CD14-positive monocyte (primary cell): ENCODE measurements at regions not wholly inside any gene's neighbourhood (a gene's known extent, or its start where the extent isn't known, plus 50 kb on each side); places are given as distances from the start of the nearest gene placed in this dataset.

Source experiments
- DNase-seq, 3 donors: peaks; one replicate each; pipeline ENCODE4 v3.0.0-alpha.2; 2011 to 2022
- H2AFZ ChIP-seq: 2 replicates; pipeline ENCODE4 v1.6.0; 2012; ENCODE audit warnings: mild to moderate bottlenecking, low read depth, low read length, inconsistent platforms; ENCODE audit not compliant: insufficient read depth, poor library complexity, severe bottlenecking
- H3K27ac ChIP-seq, 2 donors: 1 replicate in 1 of 2; 2 replicates in 1 of 2; pipeline ENCODE4 v1.5.1; 2012 to 2013; ENCODE audit warnings: low read length in 2 of 2, control low read depth in 1 of 2, inconsistent platforms in 1 of 2, low read depth in 1 of 2, mild to moderate bottlenecking in 1 of 2
- H3K27me3 ChIP-seq, 2 donors: one replicate each; pipeline versions ENCODE4 v1.6.0 to v1.6.1; 2011 to 2013; ENCODE audit warnings: low read length in 2 of 2; ENCODE audit not compliant: control insufficient read depth in 2 of 2, insufficient read depth in 2 of 2
- H3K36me3 ChIP-seq, 2 donors: replicated peaks in 1 of 2; 1 replicate in 1 of 2; 2 replicates in 1 of 2; pipeline versions ENCODE4 v1.5.1 to v1.6.1; 2012 to 2013; ENCODE audit warnings: low read length in 2 of 2, control low read depth in 1 of 2, inconsistent platforms in 1 of 2, mild to moderate bottlenecking in 1 of 2; ENCODE audit not compliant: insufficient read depth in 2 of 2, control insufficient read depth in 1 of 2
- H3K4me1 ChIP-seq, 2 donors: 1 replicate in 1 of 2; 2 replicates in 1 of 2; pipeline versions ENCODE4 v1.5.1 to v1.6.1; 2012 to 2013; ENCODE audit warnings: low read length in 2 of 2, control low read depth in 1 of 2, inconsistent platforms in 1 of 2, mild to moderate bottlenecking in 1 of 2, moderate library complexity in 1 of 2; ENCODE audit not compliant: insufficient read depth in 2 of 2, control insufficient read depth in 1 of 2
- H3K4me2 ChIP-seq: replicated peaks from 2 replicates; pipeline ENCODE3; 2012; ENCODE audit warnings: low read length, moderate library complexity, mild to moderate bottlenecking; ENCODE audit not compliant: poor library complexity, severe bottlenecking; ENCODE audit errors: extremely low read depth
- H3K4me3 ChIP-seq, 3 experiments: fragments of 200-600 bp in 1 of 3; sonication (generic) in 1 of 3; replicated peaks in 1 of 3; 1 replicate in 2 of 3; 2 replicates in 1 of 3; pipeline ENCODE4 v1.5.1; 2011 to 2013; ENCODE audit warnings: low read length in 3 of 3, mild to moderate bottlenecking in 3 of 3, control low read depth in 2 of 3, low read depth in 2 of 3, inconsistent platforms in 1 of 3, moderate library complexity in 1 of 3
- H3K79me2 ChIP-seq: 2 replicates; pipeline ENCODE4 v1.6.0; 2012; ENCODE audit warnings: mild to moderate bottlenecking, control low read depth, inconsistent platforms, low read length, moderate library complexity; ENCODE audit not compliant: insufficient read depth
- H3K9ac ChIP-seq: 2 replicates; pipeline ENCODE4 v1.6.0; 2017; ENCODE audit warnings: low read length, mild to moderate bottlenecking; ENCODE audit not compliant: insufficient read depth, poor library complexity, severe bottlenecking
- H3K9me3 ChIP-seq, 2 donors: replicated peaks in 1 of 2; 1 replicate in 1 of 2; 2 replicates in 1 of 2; pipeline versions ENCODE4 v1.5.1 to v1.6.1; 2012 to 2013; ENCODE audit warnings: low read length in 2 of 2, control low read depth in 1 of 2; ENCODE audit not compliant: control insufficient read depth in 1 of 2, insufficient read depth in 1 of 2
- H4K20me1 ChIP-seq: 2 replicates; pipeline ENCODE4 v1.6.0; 2012; ENCODE audit warnings: mild to moderate bottlenecking, low read length, control low read depth, moderate library complexity; ENCODE audit not compliant: insufficient read depth
- H3K27ac Mint-ChIP-seq, 7 donors: one replicate each; pipeline ENCODE4 v1.8.0; 2020; ENCODE audit warnings: mild to moderate bottlenecking in 7 of 7, mixed read lengths in 7 of 7, moderate library complexity in 6 of 7, inconsistent platforms in 2 of 7
- H3K27me3 Mint-ChIP-seq, 3 donors: one replicate each; pipeline ENCODE4 v1.8.0; 2021 to 2022; ENCODE audit warnings: low read depth in 3 of 3, mild to moderate bottlenecking in 3 of 3, mixed read lengths in 3 of 3, moderate library complexity in 3 of 3, inconsistent platforms in 1 of 3
- H3K36me3 Mint-ChIP-seq, 2 donors: one replicate each; pipeline ENCODE4 v1.8.0; 2020; ENCODE audit warnings: mixed read lengths in 2 of 2, inconsistent platforms in 1 of 2, mild to moderate bottlenecking in 1 of 2
- H3K4me1 Mint-ChIP-seq: one replicate; pipeline ENCODE4 v1.8.0; 2020; ENCODE audit warnings: mild to moderate bottlenecking, mixed read lengths
- H3K4me3 Mint-ChIP-seq, 2 donors: one replicate each; pipeline ENCODE4 v1.8.0; 2020; ENCODE audit warnings: mild to moderate bottlenecking in 2 of 2, mixed read lengths in 2 of 2, moderate library complexity in 1 of 2
- H3K9me3 Mint-ChIP-seq, 7 donors: one replicate each; pipeline ENCODE4 v1.8.0; 2020 to 2022; ENCODE audit warnings: mixed read lengths in 7 of 7, mild to moderate bottlenecking in 6 of 7, moderate library complexity in 6 of 7, inconsistent platforms in 2 of 7
- CTCF ChIP-seq: fragments of 200-600 bp; IDR thresholded peaks from one replicate; pipeline ENCODE4 v1.8.0; 2022; ENCODE audit warnings: antibody characterized with exemption, mild to moderate bottlenecking
- WGBS: methylation state at CpG from one replicate; pipeline ENCODE4 v1.1.5; 2013; ENCODE audit warnings: missing lambda C conversion rate; ENCODE audit not compliant: insufficient coverage; 5-methylcytosine and 5-hydroxymethylcytosine counted together
- intact Hi-C, 2 donors: fragments of 100-400 bp; cut with micrococcal nuclease; formaldehyde crosslinking; loops; one replicate each; pipeline versions ENCODE4 v1.15.0 to v1.15.1; 2023

GRCh38 chr9:30127371-30127770 is 2257.1 kb upstream of the ACO1 start:
- H3K4me1 ChIP-seq: no peaks in the 10 kb centered on the region
- Mint-ChIP-seq H3K4me3 (no peak overlapping the region), H3K27ac (no peak overlapping the region), H3K9me3 (no peaks in the 10 kb centered on the region), H3K36me3 (no peaks in the 10 kb centered on the region), H3K27me3 (no peaks in the 10 kb centered on the region), H3K4me1 (no peaks in the 10 kb centered on the region)
- no peak for TF ChIP-seq CTCF
- no peak overlapping the region for H3K27ac ChIP-seq
- no peaks in the 10 kb centered on the region for H3K27me3 ChIP-seq
- no peak overlapping the region for H3K9ac ChIP-seq
- DNase-seq: no peak
- H3K79me2 ChIP-seq: no peaks in the 10 kb centered on the region
- intact Hi-C loops: no loop called here
- no peaks in the 10 kb centered on the region for H4K20me1 ChIP-seq
- H3K36me3 ChIP-seq: no peaks in the 10 kb centered on the region
- H3K4me2 ChIP-seq: no peak overlapping the region
- H3K4me3 ChIP-seq: no peak overlapping the region
- H3K9me3 ChIP-seq: no peaks in the 10 kb centered on the region
- no peak overlapping the region for H2AFZ ChIP-seq

- H3K36me3 Mint-ChIP-seq: no peaks in the 10 kb centered on the region
- WGBS: 100% methylated on average over 1 of the region's 2 CpGs
- peaks cover 0 to 6% (median 0%) of the 10 kb centered on the region in 7 donors for H3K9me3 Mint-ChIP-seq
- no peak for TF ChIP-seq CTCF
- no peaks in the 10 kb centered on the region for H3K27me3 ChIP-seq
- no peak overlapping the region for H3K9ac ChIP-seq
- H2AFZ ChIP-seq: no peak overlapping the region
- no peaks in the 10 kb centered on the region for H3K9me3 ChIP-seq
- no peak overlapping the region for H3K4me3 ChIP-seq
- no peaks in the 10 kb centered on the region for H4K20me1 ChIP-seq
- H3K4me3 Mint-ChIP-seq: no peak overlapping the region
- no peak overlapping the region for H3K4me2 ChIP-seq
- no peaks in the 10 kb centered on the region for H3K79me2 ChIP-seq
- intact Hi-C loops: no loop called here
- H3K27ac ChIP-seq: no peak overlapping the region
- H3K36me3 ChIP-seq: no peaks in the 10 kb centered on the region
- no peaks in the 10 kb centered on the region for H3K4me1 Mint-ChIP-seq
- no peak overlapping the region for H3K27ac Mint-ChIP-seq
- DNase-seq: no peak
- no peaks in the 10 kb centered on the region for H3K4me1 ChIP-seq
- no peaks in the 10 kb centered on the region for H3K27me3 Mint-ChIP-seq
Measured at GRCh38 chr9:30140407-30140806, 2244.0 kb upstream of the ACO1 start.
